Muscle of arm (tissue), 1 donor: ENCODE measurements at regions not wholly inside any gene's neighbourhood (a gene's known extent, or its start where the extent isn't known, plus 50 kb on each side); places are given as distances from the start of the nearest gene placed in this dataset.
"Not testable (repeated sequence)": the region's sequence is repeated elsewhere in the genome, so short reads cannot be mapped to it uniquely, and the experiment has no call there.

Source experiments
- DNase-seq: peaks from one replicate; pipeline ENCODE4 v3.0.0-alpha.2; 2013

DNA sequence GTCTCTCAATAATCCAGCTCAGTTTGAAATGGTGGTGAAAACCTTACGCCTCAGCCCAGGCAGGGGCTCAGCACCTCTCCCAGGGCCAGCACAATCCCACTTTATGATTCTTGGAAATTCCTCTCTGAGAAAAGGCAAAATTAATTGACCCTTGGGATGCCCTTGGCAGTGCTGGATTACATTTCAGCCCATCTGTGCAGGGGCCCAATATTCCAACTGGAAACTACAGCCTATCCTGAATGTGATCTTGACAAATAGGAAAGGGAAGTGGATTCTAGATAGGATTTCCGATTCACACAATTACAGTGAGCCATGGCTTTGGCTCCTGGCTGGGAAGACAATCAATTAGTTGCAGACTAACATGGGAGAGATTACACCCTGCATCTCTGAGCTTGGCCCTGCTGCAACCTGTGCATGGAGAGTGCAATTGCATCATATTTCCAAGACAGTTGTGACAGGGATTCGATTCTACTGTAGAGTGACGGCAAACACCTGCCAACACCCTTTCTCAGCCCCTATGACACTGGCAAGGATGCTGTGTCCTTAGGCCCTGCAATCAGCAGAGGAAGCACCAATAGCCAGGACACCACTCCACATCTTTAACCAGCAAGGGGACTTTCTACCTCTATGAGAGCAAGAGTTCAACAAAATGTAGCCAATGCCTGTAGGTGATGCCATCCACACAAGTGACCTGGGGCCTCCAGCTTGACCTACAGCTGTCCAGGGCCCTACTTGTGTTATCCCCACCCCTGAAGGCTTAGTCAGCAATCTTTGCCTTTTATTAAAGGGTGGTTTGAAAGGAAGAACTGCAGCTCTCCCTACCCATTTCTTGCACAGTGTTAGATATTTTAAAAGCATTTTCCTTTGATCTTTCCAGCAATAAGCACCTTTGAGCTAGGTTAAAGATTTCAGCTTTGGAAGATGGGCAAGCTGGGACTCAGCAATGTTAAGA is 187.2 kb upstream of the HS6ST1 start:
- DNase-seq, result peak; percentile 33

DNA sequence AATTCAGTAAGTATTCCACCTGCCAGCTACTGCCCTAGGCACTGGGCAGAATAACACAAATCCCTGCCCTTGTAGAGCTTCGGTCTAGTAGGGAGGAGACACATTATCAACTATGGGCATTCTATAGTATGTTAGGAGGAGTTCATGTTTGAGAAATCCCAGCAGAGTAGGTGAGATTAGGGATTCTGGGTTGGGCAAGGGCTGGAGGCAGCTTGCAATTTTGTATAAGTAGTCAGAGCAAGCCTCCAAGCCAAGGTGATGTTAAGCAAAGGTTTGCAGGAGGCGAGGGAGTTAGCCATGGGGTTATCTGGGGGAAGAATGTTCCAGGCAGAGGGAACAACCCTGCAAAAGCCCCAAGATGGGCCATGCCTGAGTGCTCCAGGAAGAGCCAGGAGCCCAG is 187.9 kb upstream of the HS6ST1 start:
- no peak for DNase-seq

DNA sequence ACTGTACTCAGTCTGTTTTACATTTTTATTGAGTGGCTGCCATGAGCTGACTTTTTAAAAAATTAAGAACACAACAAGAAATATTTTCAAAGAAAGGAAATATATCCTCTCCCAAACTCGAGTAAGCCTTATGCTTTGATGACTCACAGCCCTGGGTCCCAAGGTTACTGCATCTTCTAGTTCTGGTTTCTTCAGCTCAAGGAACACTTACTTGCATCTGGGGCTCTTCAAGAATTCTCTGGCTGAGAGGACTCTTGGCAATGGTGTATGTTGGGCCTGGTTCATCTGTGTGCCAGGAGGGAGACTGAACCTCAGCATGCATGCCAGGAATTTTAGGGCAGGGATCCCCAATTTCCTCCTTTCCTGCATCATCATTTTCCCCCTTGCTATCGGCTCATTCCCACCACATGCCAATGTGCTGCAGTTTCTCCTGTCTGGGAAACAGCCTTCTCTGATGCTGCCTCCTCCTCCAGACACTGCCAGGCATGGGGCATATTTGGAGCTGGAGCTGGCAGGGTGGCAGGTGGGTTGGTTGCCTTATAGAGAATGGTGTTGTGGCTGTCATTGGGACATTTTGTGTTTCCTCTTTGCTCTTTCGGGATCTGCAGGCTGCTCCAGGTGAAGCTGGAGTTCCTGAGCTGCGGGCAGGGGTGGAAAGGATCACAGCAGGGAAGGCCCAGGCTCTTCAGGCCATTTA is 192.2 kb upstream of the HS6ST1 start:
- DNase-seq, result no peak

DNA sequence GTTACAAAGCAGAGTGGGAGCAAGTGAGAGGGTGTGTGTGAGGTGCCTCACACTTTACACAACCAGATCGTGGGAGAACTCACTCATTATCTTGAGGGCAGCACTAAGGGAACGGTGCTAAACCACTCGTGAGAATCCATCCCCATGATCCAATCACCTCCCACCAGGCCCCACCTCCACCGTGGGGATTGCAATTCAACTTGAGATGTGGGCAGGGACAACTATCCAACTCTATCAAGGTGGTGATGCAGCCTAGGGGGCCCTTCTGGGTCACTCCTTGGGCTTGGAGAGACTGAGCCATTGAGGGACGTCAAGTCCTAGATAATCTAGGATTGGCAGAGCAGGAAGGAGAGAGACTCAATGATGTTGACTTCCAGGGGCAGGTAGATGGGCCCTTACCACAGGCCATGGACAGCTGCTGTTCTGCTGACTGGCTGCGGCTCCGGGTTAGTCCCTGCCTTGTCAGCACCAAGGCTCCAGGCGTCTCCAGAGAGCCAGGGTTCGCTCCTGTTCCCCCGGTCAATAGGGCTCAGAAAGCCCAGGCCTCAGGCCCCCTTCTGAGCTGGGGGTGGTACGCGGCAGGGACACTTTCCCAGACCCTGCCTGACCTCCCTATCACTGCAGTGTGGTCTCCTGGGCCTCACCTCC is 193.2 kb upstream of the HS6ST1 start:
- DNase-seq, result no peak

DNA sequence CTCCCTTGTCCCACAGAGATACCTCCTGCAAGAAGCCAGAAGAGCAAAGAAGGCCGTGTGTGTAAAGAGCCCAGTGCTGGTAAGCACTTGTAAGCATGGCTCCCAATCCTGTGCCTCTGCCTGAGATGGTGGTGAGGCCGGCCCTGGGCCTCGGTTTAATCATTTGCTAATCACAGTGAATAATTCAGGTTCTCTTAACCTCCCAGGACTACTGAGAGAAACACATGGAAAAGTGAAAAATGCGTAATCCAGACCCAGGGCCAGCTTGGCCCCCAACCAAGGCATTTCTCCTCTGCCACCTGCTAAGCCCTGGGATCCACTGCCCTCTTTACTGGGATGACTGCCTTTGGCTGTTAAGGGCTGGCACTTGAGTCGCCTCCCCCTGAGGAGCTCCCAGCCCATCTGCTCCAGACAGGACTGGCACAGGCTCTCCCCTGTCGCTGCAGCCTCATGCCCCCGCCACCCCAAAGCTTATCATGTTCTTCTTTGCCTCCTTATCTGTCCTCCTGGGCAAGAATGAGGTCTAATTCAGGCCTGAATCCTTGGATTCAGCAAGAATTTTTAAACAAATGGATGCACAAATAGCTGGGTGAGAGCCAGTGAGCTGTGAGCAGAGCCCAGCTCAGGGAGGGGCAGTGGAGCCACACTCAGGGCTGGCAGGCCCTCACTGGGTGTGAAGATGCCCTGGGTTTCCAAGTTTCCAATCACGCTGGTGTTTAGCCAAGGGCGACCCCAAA is 193.9 kb upstream of the HS6ST1 start:
- DNase-seq, result no peak

DNA sequence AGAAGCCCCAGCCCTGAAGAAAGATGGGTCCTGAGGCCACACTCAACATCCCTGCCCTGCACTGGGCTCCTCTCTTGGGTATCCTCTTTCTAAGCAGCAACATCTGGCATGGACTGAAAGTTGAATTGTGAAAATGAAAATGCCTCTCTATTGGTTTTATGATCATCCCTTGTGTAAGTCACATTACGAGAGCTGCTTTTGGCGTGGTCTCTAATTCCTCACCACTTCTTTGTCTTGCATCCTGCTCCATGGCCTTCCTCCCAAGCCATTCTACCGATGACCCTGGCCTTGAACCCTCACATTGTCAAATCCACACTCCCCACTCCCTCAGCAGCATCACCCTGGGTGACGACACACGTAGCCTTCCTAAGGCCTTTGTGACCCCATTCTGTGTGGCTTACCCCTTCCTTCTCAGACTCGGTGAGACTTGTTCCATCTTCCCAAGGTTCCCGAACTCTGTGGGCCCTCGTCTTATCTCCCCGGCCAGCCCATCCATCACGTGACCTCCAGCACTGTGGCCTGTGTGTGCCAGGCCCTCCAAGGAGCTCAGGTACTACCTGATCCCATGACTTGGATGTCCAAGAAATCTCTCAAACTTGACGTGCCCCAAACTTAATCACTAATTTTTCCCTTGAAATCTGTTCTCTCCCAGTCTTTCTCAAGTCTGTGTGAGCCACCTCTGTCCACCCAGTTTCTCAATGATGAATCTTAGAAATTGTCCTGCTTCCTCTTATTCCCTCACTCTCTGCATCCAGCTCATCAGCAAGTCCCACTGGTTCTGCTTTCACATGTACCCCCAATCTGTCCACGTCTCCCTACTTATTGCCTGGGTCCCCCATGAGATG is 194.7 kb upstream of the HS6ST1 start:
- DNase-seq, result no peak

DNA sequence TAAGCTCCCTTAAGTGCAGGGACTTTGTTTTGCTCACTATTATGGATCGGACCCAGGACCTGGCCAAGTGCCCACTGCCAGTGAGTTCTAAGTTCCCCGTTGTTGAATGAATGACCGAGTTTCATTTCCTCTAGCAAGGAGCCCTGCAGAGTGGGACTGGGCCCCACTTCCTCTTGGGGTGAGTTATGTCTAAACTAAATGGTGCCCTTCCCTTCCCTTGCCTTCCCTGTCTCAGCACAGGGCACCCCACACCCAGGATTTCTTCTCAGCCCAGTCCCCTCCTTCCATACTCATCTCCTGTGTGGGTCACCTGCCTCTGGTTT is 195.3 kb upstream of the HS6ST1 start:
- no peak for DNase-seq

DNA sequence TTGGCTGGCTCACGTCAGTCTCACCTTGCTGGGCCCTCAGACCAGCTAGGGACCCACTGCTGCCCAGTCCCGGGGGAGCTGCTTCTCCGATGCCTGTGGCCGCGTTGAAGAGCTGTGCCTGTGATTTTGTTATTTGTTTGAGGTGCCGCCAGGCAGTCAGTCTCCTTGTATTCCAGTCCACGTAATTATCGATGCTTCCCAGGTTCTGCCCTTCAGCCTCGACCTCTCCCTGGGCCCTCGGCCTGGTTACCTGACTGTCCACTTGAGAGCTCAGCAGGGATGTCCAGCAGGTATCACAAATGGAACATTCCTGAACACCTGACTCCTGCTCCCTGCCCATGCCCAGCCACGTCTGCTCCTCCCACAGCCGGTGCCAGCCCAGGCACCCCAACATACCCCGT is 195.9 kb upstream of the HS6ST1 start:
- no peak for DNase-seq

DNA sequence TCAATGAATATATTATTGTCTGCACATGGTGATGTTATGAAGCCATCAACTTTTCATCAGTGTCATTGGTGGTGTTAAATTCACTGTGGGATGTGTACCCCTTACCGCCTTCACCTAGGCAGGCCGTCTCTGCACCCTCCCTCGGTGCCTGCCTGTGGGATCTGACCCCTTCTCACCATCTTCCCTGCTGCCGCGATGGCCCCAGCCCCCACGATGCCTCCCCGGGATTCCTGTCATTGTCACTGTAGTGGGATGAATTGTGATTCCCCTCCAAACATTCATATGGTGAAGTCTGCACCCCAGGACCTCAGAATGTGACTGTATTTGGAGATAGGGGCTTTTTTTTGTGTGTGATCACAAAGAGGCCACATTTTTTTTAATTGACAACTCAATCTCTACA is 198.3 kb upstream of the HS6ST1 start:
- no peak for DNase-seq

DNA sequence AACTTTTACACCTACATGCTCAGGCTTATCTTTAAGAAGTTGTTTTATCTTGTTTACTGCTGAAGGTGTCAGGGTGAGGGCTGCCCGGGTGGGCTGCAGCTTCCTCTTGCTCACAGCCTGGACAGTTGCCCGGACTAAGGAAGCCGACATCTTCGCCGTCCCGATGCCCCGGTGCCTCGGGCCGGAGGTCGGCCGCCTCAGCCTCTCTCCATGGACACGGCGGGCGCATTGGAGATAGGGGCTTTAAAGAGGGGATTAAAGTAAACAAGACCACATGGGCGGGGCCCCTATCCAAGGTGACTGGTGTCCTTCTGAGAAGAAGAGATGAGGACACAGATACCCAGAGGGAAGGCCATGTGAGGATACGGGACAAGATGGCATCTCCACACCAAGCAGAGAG is 200.4 kb upstream of the HS6ST1 start:
- DNase-seq, result not testable (repeated sequence)

DNA sequence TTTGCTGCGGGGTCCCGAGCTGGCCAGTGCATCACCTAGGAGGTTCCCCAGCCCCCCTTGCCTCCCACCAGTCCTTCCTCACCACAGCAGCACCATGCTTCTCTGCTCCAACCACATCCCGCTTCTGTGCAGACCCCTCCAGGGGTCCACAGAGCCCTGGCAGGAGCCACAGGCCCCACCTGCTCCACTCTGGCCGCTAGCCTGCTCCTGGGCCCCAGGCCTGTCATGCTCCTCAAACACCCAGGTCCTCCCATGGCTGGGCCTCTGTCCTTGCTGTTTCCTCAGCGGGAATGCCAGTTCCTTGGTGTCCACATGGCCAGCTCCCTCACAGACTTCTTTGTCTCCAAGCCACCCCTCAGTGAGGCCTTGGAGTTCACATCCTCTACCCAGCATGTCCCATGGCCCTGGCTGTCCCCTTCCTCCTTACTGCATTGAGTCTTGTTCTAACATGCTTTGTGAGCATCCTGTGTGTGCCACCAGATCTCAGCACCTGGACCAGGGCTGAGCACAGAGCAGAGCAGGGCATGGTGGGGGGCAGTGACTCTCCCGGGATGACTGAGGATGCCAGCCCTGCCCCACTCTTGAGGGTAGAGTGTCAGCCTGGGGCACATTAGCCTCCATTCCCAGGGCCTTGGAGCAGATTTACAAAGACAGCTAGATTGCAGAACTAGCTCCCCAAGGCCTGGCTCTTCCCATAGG is 201.0 kb upstream of the HS6ST1 start:
- no peak for DNase-seq

DNA sequence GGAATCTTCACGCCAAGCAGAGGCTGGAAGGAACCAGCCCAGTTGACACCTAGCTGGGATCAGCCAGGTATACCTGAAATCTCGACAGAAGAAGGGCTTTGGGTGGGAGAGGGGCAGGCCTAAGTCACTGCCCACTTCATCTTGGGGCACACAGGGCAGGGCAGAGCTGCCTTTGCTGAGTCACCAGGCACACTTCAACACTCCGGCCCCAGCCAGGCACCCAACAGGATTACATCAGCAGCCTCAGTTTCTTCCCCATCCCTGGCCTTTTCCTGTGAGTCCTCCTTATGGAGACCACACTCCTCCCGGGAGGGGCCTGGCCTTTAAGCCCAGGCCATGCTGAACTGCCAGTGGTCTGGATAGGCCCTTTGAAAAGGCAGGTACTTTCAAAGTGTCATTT is 201.7 kb upstream of the HS6ST1 start:
- DNase-seq, result no peak

DNA sequence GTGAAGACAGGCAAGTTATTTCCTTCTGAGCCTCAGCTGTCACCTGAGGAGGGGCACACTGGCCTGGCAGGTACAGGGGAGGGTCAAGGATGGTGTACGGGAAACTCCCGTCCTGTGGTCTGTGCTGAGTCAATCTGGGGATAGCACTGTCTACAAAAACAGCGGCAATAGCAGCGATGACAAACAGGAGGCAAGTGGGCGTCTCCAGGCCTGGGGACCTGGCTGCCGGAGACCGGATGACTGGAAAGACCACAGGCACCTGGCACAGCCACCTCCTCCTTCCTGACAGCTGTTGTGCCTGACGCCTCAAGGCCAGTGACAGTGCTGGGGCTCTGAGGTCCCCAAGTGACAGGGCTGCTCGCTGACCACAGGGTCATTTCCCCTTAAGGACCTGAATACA is 202.1 kb upstream of the HS6ST1 start:
- no peak for DNase-seq

DNA sequence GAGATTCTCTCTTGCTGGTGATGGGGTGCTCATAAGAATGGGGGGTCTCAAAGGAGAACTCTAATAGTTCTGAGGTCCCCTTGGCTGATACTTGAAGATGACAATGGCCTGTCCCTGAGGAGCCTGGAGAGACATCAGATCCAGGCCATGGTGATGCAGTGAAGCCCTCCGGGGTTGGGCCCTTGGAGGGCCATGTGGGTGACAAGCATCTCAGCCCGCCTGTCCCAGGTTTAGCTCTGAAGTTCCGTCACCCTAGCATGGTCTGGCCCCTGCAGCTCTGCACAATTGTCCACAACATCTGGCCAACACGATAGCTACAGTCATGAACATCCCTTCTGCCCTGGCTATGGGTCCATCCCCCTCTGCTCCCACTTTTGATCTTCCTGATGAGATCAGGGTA is 202.8 kb upstream of the HS6ST1 start:
- no peak for DNase-seq

DNA sequence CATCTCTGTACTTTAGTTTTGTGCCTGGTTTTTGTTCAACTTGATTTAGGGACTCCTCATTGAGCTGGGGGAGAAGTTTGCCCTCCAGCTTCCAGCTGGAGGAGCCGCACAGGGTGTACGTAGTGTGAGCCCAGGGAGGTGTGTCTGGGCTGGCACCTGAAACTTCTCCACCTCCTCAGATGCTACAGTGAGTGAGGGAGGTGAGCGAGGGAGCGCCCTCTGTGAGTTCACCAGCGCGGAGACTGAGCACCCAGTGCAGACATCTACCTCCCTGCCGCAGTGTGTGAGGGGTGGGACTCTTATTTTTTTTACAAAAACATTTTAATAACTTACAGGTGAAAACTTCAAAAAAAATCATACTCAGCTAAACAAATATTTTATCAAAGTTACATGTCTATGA is 204.2 kb upstream of the HS6ST1 start:
- no peak for DNase-seq

DNA sequence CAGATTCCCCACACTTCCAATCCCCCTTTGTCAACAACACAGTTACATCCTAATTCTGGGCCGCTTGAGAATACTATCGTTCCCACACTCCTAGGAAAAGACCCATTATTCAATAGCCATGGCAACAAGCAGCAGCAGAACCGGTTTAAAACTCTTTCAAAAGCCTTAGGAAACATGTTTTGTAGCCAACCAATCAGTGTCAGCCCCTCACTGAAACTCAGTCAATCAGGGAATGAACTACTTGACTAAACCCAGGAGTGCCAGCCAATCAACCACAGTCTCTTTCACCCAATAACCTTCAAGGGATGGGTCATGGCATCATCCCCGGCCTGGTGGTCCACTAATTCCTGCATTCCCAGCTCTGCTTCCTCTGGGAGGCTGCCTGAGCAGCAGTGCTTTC is 204.8 kb upstream of the HS6ST1 start:
- no peak for DNase-seq

DNA sequence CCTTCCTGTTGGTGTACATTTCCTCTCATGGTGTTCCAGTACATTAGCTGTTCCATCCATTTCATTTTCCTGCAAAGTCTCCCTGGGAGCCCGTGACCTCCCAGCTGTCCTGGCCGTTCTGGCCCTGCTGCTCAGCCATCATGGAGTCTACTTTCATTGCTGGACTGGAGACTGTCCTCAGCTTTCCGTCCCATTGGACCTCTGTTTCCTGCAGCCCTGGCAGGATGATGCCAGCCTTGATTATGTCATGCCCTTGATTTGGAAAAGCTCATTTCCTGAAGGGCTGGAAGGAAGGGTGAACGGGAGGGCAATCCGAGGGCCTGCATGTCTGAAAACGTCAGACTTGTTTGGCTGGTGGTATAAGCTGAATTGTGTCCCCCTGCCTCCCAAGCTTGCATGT is 205.5 kb upstream of the HS6ST1 start:
- no peak for DNase-seq

DNA sequence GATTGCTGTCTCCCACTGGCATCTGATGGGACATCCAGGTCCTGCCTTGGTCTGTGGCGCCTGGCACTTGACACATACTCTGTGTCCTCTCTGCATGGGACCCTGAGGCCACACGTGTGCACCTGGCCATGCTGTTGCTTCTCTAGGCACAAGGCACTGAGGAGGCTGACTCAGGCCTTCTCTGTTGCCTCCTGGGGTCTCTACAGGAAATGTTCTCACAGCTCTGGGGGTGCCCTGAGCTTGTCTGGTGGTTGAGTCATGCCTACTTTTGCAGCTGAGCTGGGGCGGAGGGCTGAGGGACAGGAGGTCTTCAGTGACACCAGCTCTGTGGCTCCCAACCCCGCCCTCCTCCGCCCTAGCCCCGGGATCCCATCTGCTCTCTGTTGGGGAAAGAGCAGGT is 207.0 kb upstream of the HS6ST1 start:
- no peak for DNase-seq

DNA sequence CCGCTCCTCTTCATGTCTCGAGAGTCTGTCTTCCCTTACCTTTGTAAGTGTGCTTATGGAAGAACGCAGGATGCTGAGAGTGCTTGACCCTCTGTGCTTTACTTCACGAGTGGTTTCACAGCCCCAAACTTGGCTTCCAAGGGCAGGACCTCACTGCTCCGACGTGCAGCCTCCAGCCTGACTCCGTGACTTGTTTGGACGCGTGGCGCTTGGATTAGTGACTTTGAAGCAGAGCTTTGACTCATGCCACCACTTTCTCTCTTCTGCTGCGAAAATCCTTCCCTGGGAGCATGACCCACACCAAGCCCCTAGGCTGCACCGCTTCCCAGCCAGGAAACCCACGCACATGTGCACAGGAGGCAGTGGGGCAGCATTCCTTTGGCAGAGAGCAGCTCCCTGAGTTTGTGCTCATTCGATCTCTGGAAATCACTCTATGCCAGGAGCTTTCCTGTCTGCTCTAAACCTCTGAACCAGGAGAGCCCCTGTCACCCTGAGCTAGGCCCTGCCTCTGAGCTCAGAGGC is 207.8 kb upstream of the HS6ST1 start:
- DNase-seq, result no peak

DNA sequence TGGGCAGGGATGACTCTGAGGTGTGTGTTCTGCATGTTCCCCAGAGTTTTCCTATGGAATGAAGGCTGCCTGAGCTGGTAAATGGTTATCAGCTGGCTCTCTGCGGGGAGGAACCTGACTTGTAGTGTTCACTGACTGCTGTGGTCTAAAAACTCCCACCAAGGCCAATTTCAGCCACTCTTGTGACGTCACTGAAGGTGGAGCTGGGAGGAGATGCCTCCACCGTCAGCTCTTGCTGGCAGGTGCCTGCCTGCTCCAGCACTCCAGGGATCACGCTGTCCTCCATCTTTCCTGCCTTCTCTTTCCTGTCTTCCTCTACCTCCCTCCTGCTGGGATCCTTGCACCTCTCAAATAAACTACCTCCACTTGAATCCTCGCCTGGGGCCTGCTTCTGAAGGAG is 209.5 kb upstream of the HS6ST1 start:
- no peak for DNase-seq
